ENCODE measurements at regions not wholly inside any gene's neighbourhood (a gene's known extent, or its start where the extent isn't known, plus 50 kb on each side); places are given as distances from the start of the nearest gene placed in this dataset.

DNA sequence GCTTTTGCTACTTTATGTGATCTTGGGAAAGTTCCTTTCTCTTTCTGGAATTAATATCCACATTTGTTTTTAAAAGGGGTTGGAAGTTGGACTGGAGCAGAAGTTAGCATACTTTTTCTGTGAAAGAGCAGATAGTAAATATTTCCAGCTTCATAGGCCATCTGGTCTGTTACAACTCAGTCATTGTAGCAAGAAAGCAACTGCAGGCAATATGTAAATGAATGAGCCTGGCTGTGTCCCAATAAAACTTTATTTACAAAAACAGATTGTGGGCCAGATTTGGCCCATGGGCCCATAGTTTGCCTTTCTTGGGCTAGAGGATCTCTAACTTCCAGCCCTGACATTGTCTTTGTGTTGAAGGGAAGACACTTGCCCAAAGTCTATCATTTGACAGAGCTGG lies 104.4 kb downstream of the ACTL7B start:
- Histone ChIP-seq H3K9ac (ENCODE audit: low read depth, low read length, poor library complexity, severe bottlenecking) (no peak overlapping the region), H3K79me2 (ENCODE audit: insufficient read depth, low read length) (no peaks in the 10 kb centered on the region), H3K4me1 (ENCODE audit: insufficient read depth, low read length, poor library complexity, severe bottlenecking) (no peaks in the 10 kb centered on the region), H2AFZ (ENCODE audit: low read length) (no peak overlapping the region), H3K9me2 (replicated peaks; ENCODE audit: low read depth, low read length) (no peaks in the 10 kb centered on the region), H3K9me3 (ENCODE audit: insufficient read depth, low read depth, low read length) (no peaks in the 10 kb centered on the region), H3K4me3 (ENCODE audit: low read length, poor library complexity, severe bottlenecking) (no peak overlapping the region), H3K36me3 (ENCODE audit: insufficient read depth, low read length) (no peaks in the 10 kb centered on the region), H4K20me1 (ENCODE audit: insufficient read depth, low read length, poor library complexity, severe bottlenecking) (no peaks in the 10 kb centered on the region), H3K27me3 (ENCODE audit: insufficient read depth, low read length, poor library complexity, severe bottlenecking) (no peaks in the 10 kb centered on the region), H3K4me2 (ENCODE audit: low read depth, low read length, poor library complexity, severe bottlenecking) (no peak overlapping the region), H3F3A (ENCODE audit: low read depth) (no peaks in the 10 kb centered on the region)
- TF ChIP-seq EZH2phosphoT487 (IDR thresholded peaks at IDR 0.05; ENCODE audit: borderline replicate concordance), result no peak
- TF ChIP-seq, protein P1, sequence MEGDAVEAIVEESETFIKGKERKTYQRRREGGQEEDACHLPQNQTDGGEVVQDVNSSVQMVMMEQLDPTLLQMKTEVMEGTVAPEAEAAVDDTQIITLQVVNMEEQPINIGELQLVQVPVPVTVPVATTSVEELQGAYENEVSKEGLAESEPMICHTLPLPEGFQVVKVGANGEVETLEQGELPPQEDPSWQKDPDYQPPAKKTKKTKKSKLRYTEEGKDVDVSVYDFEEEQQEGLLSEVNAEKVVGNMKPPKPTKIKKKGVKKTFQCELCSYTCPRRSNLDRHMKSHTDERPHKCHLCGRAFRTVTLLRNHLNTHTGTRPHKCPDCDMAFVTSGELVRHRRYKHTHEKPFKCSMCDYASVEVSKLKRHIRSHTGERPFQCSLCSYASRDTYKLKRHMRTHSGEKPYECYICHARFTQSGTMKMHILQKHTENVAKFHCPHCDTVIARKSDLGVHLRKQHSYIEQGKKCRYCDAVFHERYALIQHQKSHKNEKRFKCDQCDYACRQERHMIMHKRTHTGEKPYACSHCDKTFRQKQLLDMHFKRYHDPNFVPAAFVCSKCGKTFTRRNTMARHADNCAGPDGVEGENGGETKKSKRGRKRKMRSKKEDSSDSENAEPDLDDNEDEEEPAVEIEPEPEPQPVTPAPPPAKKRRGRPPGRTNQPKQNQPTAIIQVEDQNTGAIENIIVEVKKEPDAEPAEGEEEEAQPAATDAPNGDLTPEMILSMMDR (conservative IDR thresholded peaks at IDR 0.05; ENCODE audit: low read length), result no peak

DNA sequence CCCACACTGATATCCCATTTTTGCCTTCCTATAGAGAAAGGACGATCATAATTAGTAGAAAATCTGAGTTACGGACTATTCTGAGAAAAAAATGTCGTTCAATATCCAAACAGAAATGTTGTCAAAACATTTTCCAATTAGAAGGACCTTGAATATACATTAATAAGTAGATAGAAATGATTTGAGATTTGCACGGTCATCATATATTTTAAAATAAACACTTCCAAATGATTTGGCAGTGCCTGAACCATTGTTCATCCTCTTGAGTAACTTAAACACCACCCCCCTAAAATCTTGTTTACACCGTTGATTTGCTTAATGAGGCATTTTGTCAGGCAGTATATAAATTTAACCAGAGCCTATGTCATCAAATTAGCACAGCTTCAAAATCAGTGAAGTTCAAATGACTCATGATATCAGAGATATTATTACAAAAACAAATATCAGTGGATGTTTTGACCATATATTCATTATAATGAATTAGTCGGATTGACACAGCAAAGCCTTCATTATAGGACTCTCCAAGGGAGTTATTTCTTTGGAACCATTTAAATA lies 105.0 kb downstream of the ACTL7B start:
- Histone ChIP-seq H2AFZ (ENCODE audit: low read length) (no peak overlapping the region), H4K20me1 (ENCODE audit: insufficient read depth, low read length, poor library complexity, severe bottlenecking) (no peaks in the 10 kb centered on the region), H3K4me2 (ENCODE audit: low read depth, low read length, poor library complexity, severe bottlenecking) (no peak overlapping the region), H3F3A (ENCODE audit: low read depth) (no peaks in the 10 kb centered on the region), H3K27me3 (ENCODE audit: insufficient read depth, low read length, poor library complexity, severe bottlenecking) (no peaks in the 10 kb centered on the region), H3K9me2 (replicated peaks; ENCODE audit: low read depth, low read length) (no peaks in the 10 kb centered on the region), H3K4me1 (ENCODE audit: insufficient read depth, low read length, poor library complexity, severe bottlenecking) (no peaks in the 10 kb centered on the region), H3K9ac (ENCODE audit: low read depth, low read length, poor library complexity, severe bottlenecking) (no peak overlapping the region), H3K36me3 (ENCODE audit: insufficient read depth, low read length) (no peaks in the 10 kb centered on the region), H3K79me2 (ENCODE audit: insufficient read depth, low read length) (no peaks in the 10 kb centered on the region), H3K9me3 (ENCODE audit: insufficient read depth, low read depth, low read length) (no peaks in the 10 kb centered on the region), H3K4me3 (ENCODE audit: low read length, poor library complexity, severe bottlenecking) (no peak overlapping the region)
- TF ChIP-seq, protein P1 (conservative IDR thresholded peaks at IDR 0.05; ENCODE audit: low read length), result no peak
- no peak for TF ChIP-seq EZH2phosphoT487 (IDR thresholded peaks at IDR 0.05; ENCODE audit: borderline replicate concordance)

DNA sequence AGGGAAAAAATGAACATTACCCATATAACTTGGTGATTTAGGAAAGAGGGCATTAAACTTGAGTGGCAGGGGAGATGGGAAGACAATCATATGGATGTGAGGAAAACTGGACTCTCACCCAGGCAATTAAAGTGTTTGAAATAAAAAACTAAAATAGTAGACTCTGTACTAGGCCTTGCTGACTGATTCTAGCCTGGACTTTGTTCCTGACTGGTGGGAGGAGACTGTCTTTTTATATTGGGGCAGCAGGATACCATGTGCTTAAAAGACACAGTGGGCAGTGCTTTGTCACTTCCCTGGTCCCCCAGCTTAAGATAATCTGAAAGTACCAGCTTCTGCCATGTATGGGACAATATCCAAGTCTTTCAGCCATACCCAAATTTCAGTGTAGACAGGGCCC lies 107.0 kb downstream of the ACTL7B start:
- Histone ChIP-seq H3K9ac (ENCODE audit: low read depth, low read length, poor library complexity, severe bottlenecking) (no peak overlapping the region), H3K4me3 (ENCODE audit: low read length, poor library complexity, severe bottlenecking) (no peak overlapping the region), H3K36me3 (ENCODE audit: insufficient read depth, low read length) (no peaks in the 10 kb centered on the region), H3K4me2 (ENCODE audit: low read depth, low read length, poor library complexity, severe bottlenecking) (no peak overlapping the region), H3F3A (ENCODE audit: low read depth) (no peaks in the 10 kb centered on the region), H2AFZ (ENCODE audit: low read length) (no peak overlapping the region), H3K27me3 (ENCODE audit: insufficient read depth, low read length, poor library complexity, severe bottlenecking) (no peaks in the 10 kb centered on the region), H3K9me3 (ENCODE audit: insufficient read depth, low read depth, low read length) (no peaks in the 10 kb centered on the region), H4K20me1 (ENCODE audit: insufficient read depth, low read length, poor library complexity, severe bottlenecking) (no peaks in the 10 kb centered on the region), H3K9me2 (replicated peaks; ENCODE audit: low read depth, low read length) (no peaks in the 10 kb centered on the region), H3K4me1 (ENCODE audit: insufficient read depth, low read length, poor library complexity, severe bottlenecking) (no peaks in the 10 kb centered on the region), H3K79me2 (ENCODE audit: insufficient read depth, low read length) (no peaks in the 10 kb centered on the region)
- TF ChIP-seq EZH2phosphoT487 (IDR thresholded peaks at IDR 0.05; ENCODE audit: borderline replicate concordance), result no peak
- TF ChIP-seq, protein P1 (conservative IDR thresholded peaks at IDR 0.05; ENCODE audit: low read length), result no peak

Measured in Loucy (cell line).